HK-2 (cell line): ENCODE measurements at regions not wholly inside any gene's neighbourhood (a gene's known extent, or its start where the extent isn't known, plus 50 kb on each side); places are given as distances from the start of the nearest gene placed in this dataset.

Experiments used
- DNase-seq: peaks from one replicate; pipeline ENCODE4 v3.0.0-alpha.2; 2018; ENCODE audit not compliant: unreplicated experiment

DNA sequence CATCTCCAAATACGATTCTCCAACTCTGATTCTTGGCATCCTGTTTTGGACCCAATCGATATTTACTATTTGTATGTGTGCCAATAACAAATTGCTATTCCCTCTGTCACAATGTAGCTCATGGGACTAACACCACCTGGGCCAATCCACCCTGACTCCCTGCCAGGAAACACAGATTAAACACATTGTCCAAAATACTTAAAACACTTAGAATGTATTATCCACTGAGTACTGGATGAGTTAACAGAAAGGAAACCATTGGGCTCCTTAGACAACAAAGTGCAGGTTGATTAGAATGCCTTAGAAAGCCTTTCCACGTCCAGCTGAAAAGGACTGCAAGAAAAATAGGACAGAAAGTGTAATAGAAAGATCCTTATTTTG lies 79.4 kb upstream of the ARHGAP28 start:
- DNase-seq: no peak

DNA sequence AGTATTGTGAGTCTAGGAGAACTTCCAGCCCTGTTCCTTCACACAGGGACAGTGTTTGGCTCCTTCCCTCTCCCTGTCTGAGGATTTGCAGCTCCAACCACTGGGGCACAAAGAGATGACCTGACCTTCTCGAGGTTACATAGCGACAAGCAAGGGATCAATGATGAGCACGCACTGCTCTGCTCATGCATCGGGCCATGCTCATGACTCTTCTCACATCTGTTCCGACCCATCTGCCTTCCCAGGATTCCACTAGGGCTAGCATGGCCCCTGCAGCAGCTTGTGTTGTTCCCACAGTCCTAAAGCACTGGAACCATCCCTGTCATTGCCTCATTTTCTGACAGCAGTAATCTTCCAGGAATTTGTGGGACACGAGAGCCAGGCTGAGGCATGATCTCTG lies 78.8 kb upstream of the ARHGAP28 start:
- no peak for DNase-seq

DNA sequence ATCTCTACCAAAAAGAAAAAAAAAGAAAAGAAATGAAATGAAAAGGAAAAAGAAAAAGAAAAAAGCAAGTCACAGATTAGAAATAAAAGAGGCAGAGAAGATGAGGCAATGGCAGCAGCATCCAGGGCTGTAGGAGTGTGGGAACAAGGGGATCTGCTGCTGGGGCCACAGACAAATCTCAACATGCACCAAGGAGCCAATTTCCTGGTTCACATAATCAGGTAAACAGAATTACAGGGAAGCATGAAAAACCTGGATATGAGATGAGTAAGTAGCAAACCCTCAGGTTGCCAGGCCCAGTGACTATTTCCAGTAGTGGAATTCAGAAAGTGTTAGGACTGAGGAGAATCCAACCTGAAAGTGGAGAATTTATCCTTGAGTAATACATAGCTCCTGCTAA lies 77.4 kb upstream of the ARHGAP28 start:
- DNase-seq: no peak

DNA sequence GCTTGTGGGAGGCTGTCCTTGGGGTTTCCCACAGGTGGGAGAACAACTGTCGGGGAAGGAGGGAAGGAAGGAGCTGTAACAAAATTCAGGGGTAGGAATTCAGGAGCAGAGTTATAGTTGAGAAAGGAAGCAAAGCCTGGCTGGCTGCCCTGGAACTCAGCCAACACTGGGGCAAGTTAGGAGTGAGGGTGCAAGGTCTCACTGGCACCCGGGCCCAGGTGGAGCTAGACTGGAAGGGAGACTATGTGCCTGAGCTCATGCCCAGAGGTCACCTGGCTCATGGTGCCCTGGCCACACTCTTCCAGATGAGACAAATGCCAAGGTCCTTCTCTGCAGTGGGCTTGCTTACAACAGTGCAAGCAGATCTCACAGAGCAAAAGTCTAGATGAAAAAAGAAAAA lies 75.6 kb upstream of the ARHGAP28 start:
- no peak for DNase-seq

DNA sequence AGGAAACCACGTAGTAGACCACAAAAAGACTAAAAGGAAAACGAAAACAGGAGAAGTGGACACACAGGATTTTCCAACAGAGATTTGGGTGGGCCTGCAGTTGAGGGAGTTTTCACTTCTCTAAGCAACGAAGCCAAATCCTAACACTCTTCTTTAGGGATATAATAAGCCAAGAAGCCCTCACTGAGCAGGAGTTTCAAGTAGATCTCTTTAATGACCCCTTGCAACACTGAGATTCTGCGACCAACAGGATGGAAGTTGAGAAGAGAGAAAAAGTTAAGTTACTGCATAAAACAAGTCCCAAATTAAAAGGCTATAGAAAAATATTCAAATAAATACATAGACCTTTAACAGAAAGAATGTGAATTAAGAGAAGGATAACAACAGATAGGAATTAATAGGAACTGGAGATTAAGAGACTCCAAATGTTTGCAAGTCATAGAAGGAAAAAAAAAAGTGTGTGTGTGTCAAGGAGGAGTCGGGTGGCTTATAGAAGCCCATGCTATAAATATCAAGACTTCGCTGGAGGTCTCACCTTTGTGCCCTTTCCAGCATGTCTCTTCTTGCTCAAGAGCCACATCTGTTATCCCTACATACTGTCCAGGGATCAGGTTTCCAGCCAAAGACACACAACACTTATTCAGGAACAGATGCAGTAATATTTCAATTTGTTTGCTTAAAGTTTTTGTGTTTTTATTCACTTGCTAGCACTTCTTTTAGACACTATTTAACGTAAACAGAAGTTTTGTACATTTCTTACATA lies 69.4 kb upstream of the ARHGAP28 start:
- no peak for DNase-seq

DNA sequence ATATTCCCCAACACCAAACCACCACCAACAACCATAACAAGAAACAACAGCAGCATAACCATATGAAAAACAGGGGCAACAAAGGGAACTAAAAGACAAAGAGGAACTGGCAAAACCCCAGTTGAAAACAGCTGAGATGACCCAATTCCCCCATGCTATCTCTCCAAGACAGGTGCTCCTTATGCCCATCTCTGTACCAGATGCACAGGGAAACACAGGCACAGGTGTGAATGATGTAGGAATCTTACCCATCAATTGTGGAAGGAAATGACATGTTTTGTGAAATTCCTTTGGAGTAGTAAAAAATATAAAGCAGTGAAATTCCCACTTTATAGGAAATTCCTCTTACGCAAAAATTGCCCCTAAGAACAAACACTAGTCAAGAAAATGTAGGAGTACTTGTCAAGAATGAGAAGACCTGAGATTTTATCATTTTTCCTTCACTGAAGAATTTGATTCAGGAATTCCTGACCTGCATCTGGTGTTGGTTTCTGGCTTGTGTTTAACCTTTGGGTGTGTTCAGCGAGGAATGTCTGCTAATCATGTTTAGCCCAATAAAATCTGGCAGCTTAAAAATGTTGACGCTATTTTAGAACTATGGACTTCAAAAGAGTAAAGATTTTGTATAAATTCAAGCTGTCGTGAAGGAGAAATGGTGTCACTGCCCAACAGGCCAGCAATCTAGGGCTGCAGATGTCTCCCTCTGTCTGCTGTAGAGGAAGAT lies 67.7 kb upstream of the ARHGAP28 start:
- no peak for DNase-seq

DNA sequence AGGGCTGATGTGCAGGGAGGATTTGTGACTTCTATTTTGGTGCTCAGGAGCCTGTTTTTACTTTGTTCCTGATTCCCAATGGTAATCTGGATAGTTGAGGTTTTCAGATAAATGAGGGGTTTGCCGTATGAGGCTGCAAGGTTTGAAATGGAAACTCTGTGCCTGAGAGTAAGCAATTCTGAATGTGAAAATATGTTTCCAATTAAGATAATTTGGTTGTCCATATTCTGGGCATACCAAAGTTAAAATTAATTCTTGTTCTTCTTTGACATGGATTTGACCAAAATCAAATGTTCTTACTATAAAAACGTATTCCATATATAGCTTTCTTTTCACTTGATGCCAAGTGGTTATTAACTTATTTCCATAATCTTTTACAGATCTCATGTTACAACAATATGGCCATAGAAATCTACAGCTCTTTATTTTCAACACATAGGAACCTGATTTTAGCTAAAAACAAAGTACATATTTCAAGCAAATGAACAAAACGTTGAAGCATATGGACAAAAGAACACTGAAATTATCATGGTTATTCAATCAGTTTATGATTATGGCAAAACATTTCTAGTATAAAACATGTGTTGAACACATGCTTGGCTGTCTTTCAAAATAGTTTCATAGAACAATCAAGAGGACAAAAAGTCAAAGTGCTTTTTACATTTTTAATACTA lies 63.4 kb upstream of the ARHGAP28 start:
- no peak for DNase-seq

DNA sequence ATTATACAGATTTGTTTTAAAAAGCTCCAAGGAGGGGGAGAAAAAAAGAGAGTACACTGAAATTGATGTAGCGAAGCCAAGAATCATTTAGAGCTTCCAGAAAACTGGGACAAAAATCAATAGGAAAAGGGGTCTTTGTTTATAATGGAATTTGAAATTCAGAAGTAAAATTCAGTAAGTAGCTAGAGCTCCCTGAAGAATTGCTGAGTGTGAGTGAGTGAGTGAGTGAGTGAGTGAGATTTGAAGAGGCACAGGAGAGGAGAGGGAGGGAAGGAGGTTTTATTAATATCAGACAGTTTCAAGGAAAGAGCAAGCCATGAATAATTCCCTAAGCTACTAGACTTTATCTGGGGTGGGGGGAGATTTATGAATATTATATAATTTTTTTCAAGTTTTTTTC lies 60.7 kb upstream of the ARHGAP28 start:
- DNase-seq: no peak

DNA sequence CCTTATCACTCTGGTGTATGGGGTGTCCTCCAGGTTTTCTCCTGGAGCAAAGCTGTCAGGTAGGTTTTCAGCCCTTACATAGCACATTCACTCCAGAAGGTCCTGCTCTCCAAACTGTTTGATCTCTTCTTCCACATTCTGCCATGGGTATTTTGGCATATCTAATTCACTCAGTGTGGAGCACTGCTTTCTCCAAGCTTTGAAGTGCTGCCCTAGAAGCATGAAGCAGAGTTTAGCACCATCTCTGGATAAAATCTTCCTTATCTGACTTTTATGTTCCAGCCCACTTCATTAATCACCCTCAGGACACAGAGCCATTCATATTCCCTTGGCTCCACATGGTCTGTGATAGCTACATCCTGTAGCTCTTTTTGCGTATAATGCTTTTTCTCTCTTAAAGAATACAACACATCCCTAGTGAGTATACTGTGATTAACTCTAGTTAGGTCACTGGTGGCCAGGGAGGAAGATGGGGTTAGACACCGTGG lies 56.7 kb upstream of the ARHGAP28 start:
- DNase-seq: no peak

DNA sequence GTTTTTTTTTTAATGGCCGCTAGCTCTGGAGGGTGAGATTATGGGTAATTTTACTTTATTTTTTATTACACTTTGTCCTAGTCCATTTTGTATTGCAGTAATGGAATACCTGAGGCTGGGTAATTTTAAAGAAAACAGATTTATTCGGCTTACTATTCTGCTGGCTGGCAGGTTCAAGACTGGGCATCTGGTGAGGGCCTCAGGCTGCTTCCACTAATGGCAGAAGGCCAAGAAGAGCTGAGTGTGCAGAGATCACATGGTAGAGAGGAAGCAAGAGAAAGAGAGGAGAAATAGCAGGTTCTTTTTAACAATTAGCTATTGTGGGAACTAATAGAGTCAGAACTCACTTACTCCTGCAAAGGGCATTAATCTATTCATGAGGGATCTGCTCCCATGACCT lies 52.4 kb upstream of the ARHGAP28 start:
- no peak for DNase-seq

DNA sequence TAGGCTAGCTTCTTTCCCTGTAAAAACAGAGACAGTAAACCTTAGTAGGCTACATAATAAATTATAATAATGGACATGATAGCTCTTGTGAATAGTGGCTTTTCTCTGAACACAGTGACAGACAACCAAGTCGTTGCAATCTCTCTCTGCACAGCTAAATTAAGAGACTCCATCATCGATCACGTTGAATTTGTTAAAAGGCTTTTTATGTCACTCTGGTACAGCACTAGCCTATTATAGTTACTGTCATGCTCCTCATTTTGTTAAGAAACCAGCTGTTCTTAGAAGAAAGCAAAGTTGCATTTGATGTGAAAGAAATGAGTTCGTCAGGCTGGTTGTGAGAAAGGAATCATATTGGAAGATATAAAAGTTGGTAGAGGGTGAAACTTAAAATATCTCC lies 50.3 kb upstream of the ARHGAP28 start:
- DNase-seq: no peak
